GM13976 (cell line): ENCODE measurements at regions not wholly inside any gene's neighbourhood (a gene's known extent, or its start where the extent isn't known, plus 50 kb on each side); places are given as distances from the start of the nearest gene placed in this dataset.
A peak's percentile ranks its signal among the peaks of the same experiment; 100 is the strongest.

ENCODE experiments used
- DNase-seq: peaks from one replicate; pipeline ENCODE4 v3.0.0; 2012; ENCODE audit warnings: low spot score
- CTCF ChIP-seq: IDR thresholded peaks from 2 replicates; pipeline ENCODE4 v1.5.1; 2012; ENCODE audit warnings: borderline replicate concordance, mild to moderate bottlenecking; ENCODE audit not compliant: insufficient read depth; ENCODE audit errors: extremely low read depth, missing control alignments, control extremely low read depth
- in situ Hi-C: fragments of 300-500 bp; cut with MboI; formaldehyde crosslinking; loops from one replicate; pipeline ENCODE4 v1.12.0; 2022; ENCODE audit warnings: low sequenced_read_pairs, mixed read lengths, inconsistent platforms; ENCODE audit not compliant: unreplicated experiment

GRCh38 chr14:53879022-53879686 lies 77.5 kb downstream of the BMP4 start:
- in situ Hi-C loops: no loop called here
- DNase-seq: no peak
- TF ChIP-seq CTCF: no peak

- peak; percentile 4 for DNase-seq
- no peak for TF ChIP-seq CTCF
- in situ Hi-C loops: no loop called here
These were observed 81.2 kb downstream of the BMP4 start for GRCh38 chr14:53875324-53875897.

- DNase-seq: no peak
- in situ Hi-C loops: no loop called here
- no peak for TF ChIP-seq CTCF
These were observed 81.9 kb downstream of the BMP4 start for GRCh38 chr14:53874704-53875103.

GRCh38 chr14:53872681-53873089 lies 83.9 kb downstream of the BMP4 start:
- in situ Hi-C loops: no loop called here
- TF ChIP-seq CTCF: no peak
- no peak for DNase-seq

GRCh38 chr14:53871951-53872350 lies 84.7 kb downstream of the BMP4 start:
- DNase-seq: no peak
- TF ChIP-seq CTCF: no peak
- in situ Hi-C loops: no loop called here

- no peak for DNase-seq
- TF ChIP-seq CTCF: no peak
- in situ Hi-C loops: no loop called here
These were observed 85.6 kb downstream of the BMP4 start for GRCh38 chr14:53871011-53871410.
